Activated CD8-positive, alpha-beta memory T cell treated with anti-CD3 and anti-CD28 coated beads, Interleukin-2, amount 50 U/mL, for 48 hours (primary cell): ENCODE measurements at regions not wholly inside any gene's neighbourhood (a gene's known extent, or its start where the extent isn't known, plus 50 kb on each side); places are given as distances from the start of the nearest gene placed in this dataset.

Experiments
- DNase-seq: peaks from one replicate; pipeline ENCODE4 v3.0.0-alpha.2; 2020

DNA sequence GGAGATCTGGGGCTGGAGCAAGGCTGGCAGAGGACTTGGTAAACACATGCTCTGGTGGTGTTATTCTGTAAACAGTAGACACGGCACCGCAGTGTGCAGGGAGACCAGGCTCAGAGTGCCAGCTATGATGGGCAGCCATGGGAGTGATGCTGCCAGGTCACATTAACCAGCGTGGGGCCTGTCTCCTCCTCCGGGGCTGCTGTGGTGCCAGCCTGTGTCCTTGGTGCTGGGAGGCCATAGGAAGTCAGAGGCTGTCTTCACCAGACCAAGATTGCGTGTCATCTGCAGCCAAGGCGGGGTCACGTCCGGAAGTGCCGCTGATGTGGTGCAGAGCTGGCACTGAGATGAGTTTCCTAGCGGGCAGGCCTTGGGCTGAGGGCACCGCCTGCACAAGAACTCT lies 236.0 kb downstream of the GLRX3 start:
- no peak for DNase-seq

DNA sequence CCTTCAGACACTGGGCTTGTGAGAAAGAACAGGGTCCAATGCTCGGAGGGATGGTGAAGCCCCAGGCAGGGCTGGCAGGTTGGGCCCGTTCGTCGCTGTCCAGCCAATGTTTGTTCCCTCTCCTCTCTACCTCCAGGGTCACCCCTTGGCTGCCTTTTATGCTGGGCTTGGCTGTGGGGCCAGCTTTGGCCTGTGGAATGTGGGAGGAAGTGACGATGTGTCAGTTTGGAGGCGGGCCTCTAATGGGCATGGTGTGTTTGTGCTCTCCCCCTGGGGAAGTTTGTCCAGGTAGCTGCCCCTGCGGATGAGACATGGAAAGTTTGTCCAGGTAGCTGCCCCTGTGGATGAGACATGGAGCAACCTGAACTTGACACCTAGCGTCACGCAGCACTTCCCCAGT lies 236.7 kb downstream of the GLRX3 start:
- DNase-seq, result no peak

DNA sequence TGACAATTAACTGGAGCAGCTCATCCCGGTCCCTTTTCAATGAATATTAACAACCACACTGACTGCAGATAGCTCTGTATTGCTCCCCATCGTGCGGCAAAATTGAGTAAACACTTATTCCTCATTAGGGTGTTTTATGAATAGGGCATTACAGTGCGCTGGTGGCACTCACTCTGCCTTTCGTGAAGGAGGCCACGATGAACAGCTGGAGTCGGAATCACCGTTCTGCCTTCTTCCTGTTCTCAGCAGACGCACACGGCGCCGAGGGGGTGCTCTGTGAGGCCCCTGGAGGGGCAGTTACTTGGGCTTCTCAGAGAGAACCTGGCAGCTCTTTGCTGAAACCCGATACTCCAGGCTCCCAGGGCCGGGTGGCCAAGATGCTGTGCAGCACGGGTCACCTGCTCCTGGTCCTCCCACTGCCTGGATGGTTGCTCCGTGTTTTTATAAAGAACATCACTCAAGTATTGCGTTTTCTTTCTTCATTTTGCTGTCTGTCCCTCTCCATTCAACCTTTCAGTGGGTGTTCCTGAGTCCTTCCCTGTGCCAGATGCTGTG lies 241.9 kb downstream of the GLRX3 start:
- no peak for DNase-seq

DNA sequence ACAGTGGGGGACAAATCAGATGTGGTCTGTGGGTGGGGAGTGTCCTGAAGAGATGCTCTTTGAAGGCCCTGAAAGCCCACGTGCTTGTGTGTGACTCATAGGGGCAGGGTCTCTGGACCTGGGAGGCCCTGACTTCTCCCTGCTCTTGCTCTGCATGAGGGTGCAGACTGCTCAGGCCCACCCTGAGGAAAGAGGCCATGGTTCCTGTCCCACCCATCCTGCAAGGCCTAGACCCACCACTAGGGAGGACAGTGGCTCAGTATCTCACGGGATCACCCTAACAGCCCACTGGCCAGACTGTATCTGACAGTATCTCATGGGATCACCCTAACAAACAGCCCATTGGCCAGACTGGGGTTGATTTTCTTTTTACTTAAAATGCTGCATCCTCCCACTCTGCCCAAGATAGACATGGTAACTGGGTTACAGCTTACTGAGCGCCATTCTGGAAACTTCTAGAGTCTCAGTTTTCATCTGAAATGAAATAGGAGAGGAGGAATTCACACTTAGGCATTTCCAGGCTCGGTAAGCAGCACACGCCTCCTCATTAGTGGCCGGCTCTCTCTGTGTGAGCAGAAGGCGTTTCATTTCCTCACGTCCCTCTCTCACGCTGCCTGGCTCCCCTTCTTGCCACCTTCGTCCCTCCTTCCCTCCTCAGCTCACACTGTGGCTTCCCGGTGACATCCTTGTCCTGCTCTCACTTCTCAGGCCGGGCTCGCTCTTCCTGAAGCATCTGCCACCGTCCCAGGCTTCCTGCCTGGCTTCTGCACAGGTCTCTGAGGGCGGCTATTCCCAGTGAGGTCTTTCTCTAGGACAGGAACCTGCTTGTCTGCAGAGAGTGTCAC lies 242.6 kb downstream of the GLRX3 start:
- no peak for DNase-seq

DNA sequence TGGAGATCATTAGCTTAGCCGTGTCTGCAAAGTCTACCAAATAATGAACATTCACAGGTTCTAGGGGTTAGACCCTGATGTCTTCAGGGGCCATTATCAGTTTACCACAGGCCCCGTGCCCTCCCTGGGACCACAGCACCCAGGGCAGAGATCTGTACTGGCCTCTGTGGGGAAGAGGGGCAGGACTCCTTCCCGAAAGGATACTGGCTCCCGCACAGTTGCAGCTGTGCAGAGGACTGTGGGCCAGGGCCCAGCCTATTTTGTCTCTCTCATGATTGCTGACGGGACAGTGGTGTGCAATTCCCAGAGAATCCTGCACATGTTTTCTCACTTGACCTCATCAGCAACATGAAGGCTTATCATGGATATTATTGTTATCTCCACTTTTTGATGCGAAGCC lies 243.9 kb downstream of the GLRX3 start:
- no peak for DNase-seq

DNA sequence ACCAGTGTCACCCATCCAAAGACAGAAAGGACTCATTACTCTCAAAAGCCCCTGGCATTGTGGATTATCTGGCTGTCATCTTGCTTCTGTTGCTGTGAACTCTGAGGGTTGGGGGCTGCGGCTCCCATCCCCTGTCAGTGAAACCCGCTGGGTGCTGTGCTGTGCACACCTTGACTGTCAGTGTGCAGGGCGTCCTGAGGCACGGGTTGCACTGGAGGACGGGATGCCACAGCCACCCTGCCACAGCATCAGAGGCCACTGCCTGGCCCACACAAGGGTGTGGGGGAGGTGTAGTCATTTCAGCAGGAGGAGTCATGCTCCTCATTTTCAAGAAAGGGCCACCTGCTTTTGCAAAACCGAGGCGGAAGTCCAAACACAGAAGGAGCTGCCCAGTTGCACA lies 245.8 kb downstream of the GLRX3 start:
- no peak for DNase-seq

DNA sequence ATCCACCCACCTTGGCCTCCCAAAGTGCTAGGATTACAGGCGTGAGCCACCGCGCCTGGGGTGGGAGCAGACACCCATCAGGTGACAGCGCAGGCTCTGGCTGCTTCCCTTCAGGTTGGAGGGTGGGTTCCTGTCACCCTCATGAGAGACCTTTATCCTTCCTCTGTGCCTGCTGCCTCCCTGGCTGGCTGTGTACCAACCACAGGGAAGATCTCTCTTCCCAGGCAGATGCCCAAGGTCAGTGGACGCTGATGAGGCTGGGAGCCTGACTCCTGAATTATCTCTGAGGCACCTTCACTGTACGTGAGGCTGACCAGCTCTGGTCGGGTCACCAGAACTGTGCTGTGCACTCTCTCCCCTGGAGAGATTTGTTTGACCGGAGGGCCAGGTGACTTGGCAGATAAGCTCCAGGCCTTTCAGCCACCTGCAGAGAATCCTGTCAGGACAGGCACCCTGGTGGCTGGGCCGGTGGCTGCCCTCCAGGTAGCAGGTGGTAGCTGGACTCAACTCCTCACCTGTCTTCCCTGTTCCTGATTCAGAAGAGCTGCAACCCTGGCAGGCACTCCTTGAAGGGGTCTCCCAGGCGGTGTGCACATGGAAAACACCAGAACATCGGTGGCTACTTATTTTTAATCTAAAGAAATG lies 251.9 kb downstream of the GLRX3 start:
- DNase-seq, result no peak

DNA sequence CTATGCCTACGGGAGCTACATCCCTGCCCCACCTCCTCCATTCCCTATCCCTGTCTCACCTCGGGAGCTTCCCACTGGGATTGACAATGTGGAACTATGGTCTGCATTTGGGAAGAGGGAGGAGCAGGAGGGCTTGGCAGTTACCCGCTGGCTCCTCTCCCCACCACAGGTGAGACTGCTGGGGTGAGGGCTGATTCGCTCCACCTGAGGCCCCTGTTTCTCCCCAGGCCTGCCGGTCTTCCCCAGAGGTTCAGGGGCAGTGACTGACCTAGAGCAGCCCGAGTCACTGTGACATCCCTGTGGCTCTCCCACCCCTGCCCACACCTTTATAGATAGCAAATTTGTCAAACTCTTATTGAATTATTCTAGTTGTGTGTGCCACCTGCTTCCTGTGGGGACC lies 252.6 kb downstream of the GLRX3 start:
- no peak for DNase-seq

DNA sequence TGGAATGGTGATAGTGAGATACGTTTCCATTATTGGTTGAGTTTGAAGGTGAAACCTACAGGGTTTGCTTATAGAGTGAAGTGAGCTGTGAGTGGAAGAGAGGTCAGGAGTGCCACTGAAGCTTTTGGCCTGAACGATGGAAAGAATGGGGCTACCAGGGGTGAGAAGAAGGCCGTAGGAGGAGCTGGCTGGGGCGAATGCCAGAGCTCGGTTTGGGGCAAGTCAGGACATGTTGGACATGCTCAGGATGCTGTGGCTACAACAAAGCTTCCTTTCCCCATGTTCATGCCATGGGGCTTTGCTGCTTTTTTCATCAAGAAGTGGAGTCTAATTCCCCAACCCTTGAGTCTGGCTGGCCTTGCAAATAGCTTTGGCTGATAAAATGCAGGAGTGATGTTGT lies 253.7 kb downstream of the GLRX3 start:
- DNase-seq, result no peak

DNA sequence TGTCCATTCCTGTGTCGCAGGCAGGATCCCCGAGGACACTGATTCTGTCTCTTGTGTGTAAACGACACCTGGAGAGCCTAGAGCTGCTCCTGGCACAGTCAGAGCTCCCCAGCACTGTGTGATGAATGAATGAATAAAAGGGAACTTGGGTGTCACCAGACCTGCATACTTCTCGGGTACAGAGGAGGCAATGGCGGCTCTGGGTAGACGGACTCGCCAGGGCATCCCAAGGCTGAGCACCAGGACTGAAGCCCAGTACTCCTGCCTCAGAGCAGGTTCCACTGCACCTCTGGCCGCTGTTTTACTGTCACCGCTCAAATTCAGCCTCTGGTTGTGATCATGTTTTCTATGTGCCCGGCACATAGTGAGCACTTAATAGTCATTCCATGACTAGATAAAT lies 255.8 kb downstream of the GLRX3 start:
- no peak for DNase-seq

DNA sequence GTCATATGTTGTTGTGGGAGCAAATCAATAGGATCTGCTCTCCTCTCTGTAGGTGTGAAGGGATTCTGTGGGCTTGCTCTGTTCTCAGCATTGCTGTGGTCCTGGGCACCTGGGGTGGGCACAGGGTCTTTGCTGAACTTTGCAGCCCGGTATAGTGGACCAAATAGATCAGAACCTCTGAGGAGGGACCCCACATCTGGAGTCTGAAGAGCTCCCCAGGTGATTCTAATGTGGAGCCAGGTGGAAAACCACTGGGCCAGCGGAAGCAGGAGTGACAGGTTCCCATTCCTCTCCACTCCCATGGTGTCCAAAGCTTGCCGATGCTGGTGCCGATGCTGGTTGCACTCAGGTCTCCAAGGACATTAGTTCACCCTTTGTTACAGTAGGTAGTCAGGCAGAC lies 257.2 kb downstream of the GLRX3 start:
- DNase-seq, result peak; percentile 10

DNA sequence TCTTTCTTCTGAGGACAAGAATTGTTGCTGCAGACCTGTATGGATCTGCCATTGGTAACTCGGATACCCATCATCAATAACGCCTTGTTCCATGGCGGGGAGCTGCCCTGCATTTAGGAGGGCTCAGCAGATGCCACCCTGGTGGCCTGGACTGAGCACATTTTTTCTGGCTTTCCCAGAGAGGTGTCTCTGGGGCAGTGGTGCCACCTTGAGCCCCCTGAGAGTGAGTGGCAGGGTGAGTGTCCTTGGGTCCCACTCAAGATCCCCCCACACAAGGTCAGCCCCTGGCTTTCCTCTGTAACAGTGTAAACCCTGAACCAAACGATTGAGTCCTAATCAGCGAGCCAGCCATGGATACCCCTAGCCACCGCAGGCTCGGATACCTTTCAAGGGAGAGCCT lies 258.6 kb downstream of the GLRX3 start:
- DNase-seq, result peak; percentile 20

DNA sequence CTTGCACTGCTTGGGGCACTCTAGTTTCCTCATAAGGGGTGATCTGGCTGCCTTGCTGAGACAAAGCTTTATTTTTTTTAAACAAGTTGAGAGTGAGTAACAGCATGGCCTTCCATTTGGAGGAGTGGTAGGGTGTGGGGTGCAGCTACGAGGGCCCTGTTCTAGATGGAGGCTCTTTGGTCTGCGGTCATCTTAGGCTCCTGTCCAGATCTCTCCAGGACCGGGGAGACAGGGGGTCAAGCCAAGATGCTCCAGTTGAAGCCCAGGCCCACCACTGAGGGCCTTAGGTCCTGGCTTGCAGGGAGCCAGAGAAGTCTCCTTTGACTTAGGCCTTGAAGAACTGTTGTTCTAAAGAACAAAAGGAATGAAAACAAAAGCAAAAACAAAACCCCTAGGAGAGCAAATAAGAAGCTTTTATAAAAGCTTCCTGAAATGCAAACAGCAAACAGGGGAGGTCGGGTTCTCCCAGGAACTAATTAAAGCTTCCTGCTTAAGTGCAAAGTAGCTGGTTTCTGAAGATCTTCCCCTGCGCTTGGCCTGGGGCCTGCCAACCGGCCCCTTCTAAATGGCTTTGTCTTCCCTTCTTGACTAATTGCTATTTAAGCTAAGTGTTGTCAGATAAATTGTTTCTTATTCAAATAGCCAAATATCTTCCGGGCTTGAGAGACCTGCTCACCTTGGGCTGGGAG lies 259.2 kb downstream of the GLRX3 start:
- DNase-seq, result peak; percentile 22

DNA sequence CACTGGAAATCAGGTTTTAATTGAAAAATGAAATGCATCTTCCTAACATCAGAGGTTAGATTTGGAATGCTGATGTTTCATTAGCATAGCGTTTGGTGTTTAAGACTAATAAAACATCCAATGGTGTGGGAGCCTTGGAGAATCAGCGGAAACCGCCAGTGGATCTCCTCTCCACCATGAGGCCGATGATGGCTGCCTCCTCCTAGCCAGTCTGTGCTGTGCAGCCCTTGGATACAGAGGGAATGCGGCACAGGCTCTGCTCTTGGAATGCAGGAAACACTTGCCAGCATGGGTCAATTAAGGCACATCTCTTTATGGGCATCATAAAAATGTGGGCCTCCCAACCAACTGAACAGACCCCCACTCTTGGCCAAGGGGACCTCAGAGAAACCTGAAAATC lies 259.9 kb downstream of the GLRX3 start:
- DNase-seq, result peak; percentile 6

DNA sequence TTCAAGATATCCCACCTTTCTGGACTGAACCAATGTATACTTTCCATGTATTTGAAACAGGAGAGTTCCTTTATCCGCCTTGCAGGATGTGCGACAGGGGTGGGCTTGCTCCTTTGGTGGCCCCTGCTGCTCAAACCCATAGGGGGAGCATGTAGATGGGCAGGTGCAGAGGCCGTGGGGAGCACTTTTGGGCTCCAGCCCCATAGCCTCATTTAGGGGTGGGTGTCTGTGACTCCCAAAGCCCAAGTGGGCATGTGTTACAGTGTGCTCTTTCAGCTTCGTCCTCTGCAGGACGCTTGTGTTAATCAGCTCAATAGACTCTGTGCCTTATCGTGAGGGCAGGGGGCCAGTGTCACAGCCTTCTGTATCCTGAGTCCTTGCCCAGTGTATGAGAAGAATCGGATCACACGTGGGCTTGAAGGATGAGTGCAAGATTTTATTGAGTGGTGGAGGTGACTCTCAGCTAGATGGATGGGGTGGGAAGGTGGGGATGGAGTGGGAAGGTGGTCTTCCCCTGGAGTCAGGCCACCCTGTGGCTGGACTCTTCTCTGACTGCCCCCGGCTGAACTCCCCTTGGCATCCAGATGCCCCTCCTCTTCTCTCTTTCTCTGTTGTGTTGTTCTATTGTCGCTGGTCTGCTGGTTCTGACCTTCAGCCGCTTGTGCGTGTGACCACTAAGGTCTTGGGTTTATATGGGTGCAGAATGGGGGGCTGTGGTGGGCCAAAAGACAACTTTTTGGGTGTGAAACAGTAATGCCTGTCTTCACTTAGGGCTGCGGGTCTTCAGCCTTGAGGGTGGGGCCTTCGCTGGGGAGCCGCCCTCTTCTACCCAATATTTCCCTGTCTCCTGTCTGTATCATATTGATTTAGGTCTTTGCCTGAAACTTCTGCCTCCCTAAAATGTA lies 262.2 kb downstream of the GLRX3 start:
- DNase-seq, result peak; percentile 15

DNA sequence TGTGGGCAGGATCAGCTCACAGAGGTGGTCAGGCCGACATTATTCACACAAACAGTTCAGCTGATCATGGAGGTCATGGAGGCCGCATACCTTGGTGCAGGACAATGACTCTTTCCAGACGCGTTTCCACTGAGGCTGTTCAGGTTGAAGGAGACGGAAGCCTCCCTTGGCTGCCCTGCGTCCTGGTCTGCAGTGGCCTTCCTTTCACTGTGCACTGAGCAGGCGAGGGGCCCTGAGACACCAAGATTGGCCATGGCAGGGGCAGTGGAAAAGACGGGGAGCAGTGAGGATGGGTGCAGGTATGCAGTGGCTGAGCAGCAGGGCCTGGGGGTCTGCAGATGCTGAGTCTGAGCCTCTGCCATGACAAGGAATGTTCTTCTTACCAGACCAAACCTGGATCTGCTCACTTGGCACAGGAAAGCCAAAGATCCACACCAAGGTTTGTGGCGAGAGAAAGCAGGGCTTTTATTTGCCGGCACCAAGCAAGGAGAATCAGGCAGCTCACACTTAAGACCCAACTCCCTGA lies 263.3 kb downstream of the GLRX3 start:
- peak; percentile 7 for DNase-seq

DNA sequence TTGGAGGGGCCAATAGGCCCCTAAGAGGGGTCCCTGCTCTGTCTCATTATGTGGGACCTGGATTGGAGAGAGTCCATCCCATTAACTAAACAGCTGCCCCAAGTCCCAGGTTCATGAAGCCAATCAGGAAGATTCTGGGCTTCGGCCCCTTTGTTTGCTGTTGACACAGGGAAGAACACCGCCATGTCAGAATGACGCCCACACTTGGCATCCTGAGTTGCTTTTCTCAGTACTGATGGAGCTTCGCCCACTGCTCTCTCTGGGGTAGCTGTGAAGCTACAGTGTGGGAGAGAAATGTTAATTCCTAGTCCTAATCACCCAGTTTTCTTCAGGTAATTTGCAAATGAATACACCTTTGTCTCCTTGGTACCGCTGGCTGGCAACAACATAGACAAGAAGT lies 264.7 kb downstream of the GLRX3 start:
- DNase-seq, result peak; percentile 12

DNA sequence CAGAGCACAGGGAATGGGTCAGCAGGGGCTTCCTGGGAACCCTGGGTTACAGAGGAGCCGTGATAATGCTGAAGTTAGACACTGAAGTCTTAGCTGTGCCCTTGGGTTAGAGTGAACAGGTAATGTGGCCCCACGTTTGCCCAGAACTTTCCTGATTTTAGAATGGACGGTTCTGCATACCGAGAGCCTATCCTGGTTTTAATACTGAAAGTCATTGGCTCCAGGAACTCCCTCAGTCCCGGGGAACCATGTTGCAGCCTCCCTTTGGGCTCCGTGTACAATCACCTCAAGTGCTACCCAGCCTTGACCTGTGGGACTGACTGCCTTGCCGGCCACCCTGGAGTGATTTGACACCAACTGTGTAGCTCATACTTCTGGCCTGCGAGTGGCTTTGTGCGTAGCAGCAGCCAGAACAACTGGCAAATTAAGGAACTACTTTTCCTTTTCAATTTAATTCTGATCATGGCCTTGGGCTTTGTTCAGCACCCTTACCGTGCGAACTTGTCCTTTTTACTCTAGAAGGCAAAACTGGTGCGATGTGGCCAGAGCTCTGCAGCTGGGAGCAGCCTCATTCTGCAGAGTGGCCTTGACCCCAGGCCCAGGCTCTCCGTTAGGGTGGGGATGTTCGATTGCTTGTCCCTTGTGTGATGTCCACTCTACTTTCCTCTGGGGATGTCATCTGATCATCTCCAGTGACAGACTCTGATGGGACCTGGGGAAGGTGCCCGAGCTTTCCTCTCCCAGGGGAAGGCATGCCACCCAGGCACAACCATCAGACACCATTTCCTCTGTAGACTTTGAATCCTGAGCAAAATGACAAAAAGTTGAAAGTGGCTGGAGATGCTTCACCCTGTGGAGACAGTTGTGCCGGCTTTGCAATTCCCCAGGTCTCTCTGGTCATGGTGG lies 265.9 kb downstream of the GLRX3 start:
- DNase-seq, result peak; percentile 3

DNA sequence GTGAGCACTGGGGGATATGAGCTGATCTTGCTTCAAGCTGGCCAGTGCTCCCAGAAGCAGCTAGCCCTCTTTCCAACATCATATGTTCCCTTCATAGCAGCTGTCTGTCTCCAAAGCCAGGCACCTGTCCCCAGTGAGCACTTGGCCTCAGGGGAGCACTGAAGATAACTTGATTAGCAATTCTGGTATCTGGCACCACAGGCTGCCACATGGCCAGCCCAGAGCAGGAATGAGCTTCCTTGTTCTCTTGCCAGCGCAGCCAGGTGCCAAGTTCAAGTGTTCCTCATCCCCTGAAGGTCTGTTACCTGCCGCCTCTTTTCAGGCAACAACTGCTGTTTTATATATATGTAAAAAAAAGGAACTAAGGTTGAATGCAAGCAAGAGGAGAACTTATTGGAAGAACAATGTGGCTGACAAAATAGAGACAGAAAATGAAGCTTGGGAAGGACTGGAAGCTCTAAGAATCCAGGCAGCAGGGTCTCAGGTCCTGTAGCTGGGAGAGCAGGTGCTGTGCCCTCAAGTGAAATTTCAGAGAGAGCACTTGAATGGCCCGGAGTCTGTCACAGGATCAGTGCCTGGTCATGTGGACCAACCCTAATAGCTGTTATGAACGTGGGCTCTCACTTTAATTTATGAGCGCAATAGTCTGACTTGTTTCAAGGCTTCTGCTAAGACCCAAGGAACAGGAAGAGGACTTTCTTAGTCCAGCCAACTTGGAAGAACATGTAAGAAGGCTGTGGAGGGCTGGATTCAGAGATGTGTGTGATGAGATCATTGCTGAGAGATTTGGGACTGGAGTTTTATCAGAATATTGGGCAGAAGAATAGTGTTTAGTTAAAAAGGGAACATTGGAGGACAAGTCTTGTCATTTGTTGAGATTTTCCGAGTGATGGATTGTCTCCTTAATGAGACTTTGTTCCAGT lies 267.2 kb downstream of the GLRX3 start:
- DNase-seq, result peak; percentile 18

DNA sequence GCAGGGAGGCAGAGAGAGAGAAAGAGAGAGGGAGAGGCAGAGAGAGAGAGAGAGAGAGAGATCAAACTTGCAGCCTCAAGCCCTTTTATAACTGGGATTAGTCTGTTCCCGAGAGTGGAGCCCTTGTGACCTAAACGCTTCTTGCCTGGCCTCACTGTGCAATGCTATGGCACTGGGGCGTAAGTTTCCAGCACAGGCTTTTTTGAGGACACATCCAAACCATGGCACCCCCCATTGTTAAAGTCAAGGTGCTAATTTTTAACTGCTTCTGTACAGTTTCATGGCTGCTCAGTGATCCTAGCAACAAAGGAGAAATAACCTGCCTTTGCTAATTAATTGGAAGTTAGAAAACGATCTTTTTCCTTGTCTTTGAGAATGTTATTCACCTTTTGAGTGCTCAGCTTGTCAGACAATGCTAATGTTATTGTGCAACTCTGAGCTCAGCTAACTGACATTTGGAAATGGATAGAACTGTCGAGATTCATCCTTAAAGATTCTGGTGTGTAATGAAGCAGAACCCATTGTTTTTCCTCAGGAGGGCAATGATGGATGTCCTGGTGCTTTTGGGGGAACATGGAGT lies 268.4 kb downstream of the GLRX3 start:
- peak; percentile 6 for DNase-seq
